AG08396 (cell line): ENCODE measurements at regions not wholly inside any gene's neighbourhood (a gene's known extent, or its start where the extent isn't known, plus 50 kb on each side); places are given as distances from the start of the nearest gene placed in this dataset.
A peak's percentile ranks its signal among the peaks of the same experiment; 100 is the strongest.
"Not testable (repeated sequence)": the region's sequence is repeated elsewhere in the genome, so short reads cannot be mapped to it uniquely, and the experiment has no call there.

Experiments used
- DNase-seq: peaks from one replicate; pipeline ENCODE4 v3.0.0; 2012; ENCODE audit warnings: low spot score, mixed read lengths

GRCh38 chrX:45577361-45577760, 376.7 kb upstream of the DIPK2B start:
- DNase-seq = no peak

GRCh38 chrX:45571453-45571852, 370.8 kb upstream of the DIPK2B start:
- DNase-seq = no peak

- no peak for DNase-seq
Measured at GRCh38 chrX:45566456-45566855, 365.8 kb upstream of the DIPK2B start.

GRCh38 chrX:45557387-45557786, 356.7 kb upstream of the DIPK2B start:
- DNase-seq = no peak

- no peak for DNase-seq
Measured at GRCh38 chrX:45554736-45555135, 354.1 kb upstream of the DIPK2B start.

- DNase-seq = no peak
Measured at GRCh38 chrX:45553417-45553816, 352.7 kb upstream of the DIPK2B start.

- not testable (repeated sequence) for DNase-seq
Measured at GRCh38 chrX:45546697-45547096, 346.0 kb upstream of the DIPK2B start.

GRCh38 chrX:45540181-45540580, 339.5 kb upstream of the DIPK2B start:
- no peak for DNase-seq

GRCh38 chrX:45537936-45538335, 337.3 kb upstream of the DIPK2B start:
- no peak for DNase-seq

GRCh38 chrX:45527834-45528233, 327.2 kb upstream of the DIPK2B start:
- no peak for DNase-seq

GRCh38 chrX:45524805-45525204, 324.1 kb upstream of the DIPK2B start:
- no peak for DNase-seq

- DNase-seq = no peak
Measured at GRCh38 chrX:45524296-45524695, 323.6 kb upstream of the DIPK2B start.

GRCh38 chrX:45518552-45518951, 317.9 kb upstream of the DIPK2B start:
- no peak for DNase-seq

- peak; percentile 59 for DNase-seq
Measured at GRCh38 chrX:45517090-45517973, 316.7 kb upstream of the DIPK2B start.

GRCh38 chrX:45515262-45516215, 314.9 kb upstream of the DIPK2B start:
- peak; percentile 70 for DNase-seq

GRCh38 chrX:45513042-45513441, 312.4 kb upstream of the DIPK2B start:
- DNase-seq = no peak

GRCh38 chrX:45508454-45508853, 307.8 kb upstream of the DIPK2B start:
- DNase-seq = no peak

- DNase-seq = no peak
Measured at GRCh38 chrX:45506149-45506730, 305.6 kb upstream of the DIPK2B start.

GRCh38 chrX:45505214-45505613, 304.5 kb upstream of the DIPK2B start:
- peak; percentile 37 for DNase-seq

GRCh38 chrX:45503787-45504362, 303.2 kb upstream of the DIPK2B start:
- not testable (repeated sequence) for DNase-seq

GRCh38 chrX:45502396-45502795, 301.7 kb upstream of the DIPK2B start:
- DNase-seq = no peak

- no peak for DNase-seq
Measured at GRCh38 chrX:45497290-45497689, 296.6 kb upstream of the DIPK2B start.
